BJ (cell line): ENCODE measurements at regions not wholly inside any gene's neighbourhood (a gene's known extent, or its start where the extent isn't known, plus 50 kb on each side); places are given as distances from the start of the nearest gene placed in this dataset.

Source experiments
- CTCF ChIA-PET: fragments of 350-600 bp; formaldehyde crosslinking; extraction: SDS; loops from one replicate; lab custom pipeline; 2021; ENCODE audit warnings: antibody characterized with exemption, inconsistent platforms; lab: Yijun Ruan, JAX
- POLR2A ChIA-PET: fragments of 300-600 bp; sonication (Branson Sonifier 250); formaldehyde crosslinking; extraction: SDS; loops from one replicate; lab custom pipeline; 2021; ENCODE audit warnings: antibody characterized with exemption; lab: Charles Lee
- DNase-seq: peaks from one replicate; pipeline ENCODE4 v3.0.0-alpha.2; 2011; ENCODE audit warnings: low read depth
- H3K27me3 ChIP-seq: 2 replicates; pipeline ENCODE4 v1.6.0; 2011; ENCODE audit warnings: low read length; ENCODE audit not compliant: control insufficient read depth, insufficient read depth
- H3K36me3 ChIP-seq: 2 replicates; pipeline ENCODE4 v1.5.1; 2011; ENCODE audit warnings: low read length; ENCODE audit not compliant: control insufficient read depth, insufficient read depth
- H3K4me3 ChIP-seq: 2 replicates; pipeline ENCODE4 v1.5.1; 2011; ENCODE audit warnings: low read depth, mild to moderate bottlenecking, control low read depth, low read length
- CTCF ChIP-seq: IDR thresholded peaks from 2 replicates; pipeline ENCODE4 v1.5.1; 2011; ENCODE audit warnings: low read depth, mild to moderate bottlenecking, control low read depth, inconsistent platforms, low read length, moderate library complexity; ENCODE audit not compliant: insufficient read depth

GRCh38 chr7:68955656-68956055 lies 642.6 kb upstream of the AUTS2 start:
- POLR2A ChIA-PET, result interaction anchor here (0.6 kb wide), 1 partner anchor 104 kb away, joined by 4 read pairs; no protein-coding TSS in a partner anchor
- H3K36me3 ChIP-seq, result no peaks in the 10 kb centered on the region
- no peak overlapping the region for H3K4me3 ChIP-seq
- no peak for TF ChIP-seq CTCF
- no peaks in the 10 kb centered on the region for H3K27me3 ChIP-seq
- CTCF ChIA-PET, result no interaction called here
- DNase-seq, result no peak

- CTCF ChIA-PET, result no interaction called here
- H3K4me3 ChIP-seq, result no peak overlapping the region
- no peak for TF ChIP-seq CTCF
- DNase-seq, result no peak
- POLR2A ChIA-PET, result no interaction called here
- no peaks in the 10 kb centered on the region for H3K36me3 ChIP-seq
- no peaks in the 10 kb centered on the region for H3K27me3 ChIP-seq
These were observed 639.7 kb upstream of the AUTS2 start for GRCh38 chr7:68958571-68958970.

GRCh38 chr7:68963552-68963951 lies 634.7 kb upstream of the AUTS2 start:
- POLR2A ChIA-PET, result no interaction called here
- no peaks in the 10 kb centered on the region for H3K36me3 ChIP-seq
- CTCF ChIA-PET, result no interaction called here

GRCh38 chr7:68964060-68964459 lies 634.2 kb upstream of the AUTS2 start:
- no peak overlapping the region for H3K4me3 ChIP-seq
- ChIA-PET CTCF (no interaction called here), POLR2A (no interaction called here)
- TF ChIP-seq CTCF, result no peak
- H3K36me3 ChIP-seq, result no peaks in the 10 kb centered on the region
- no peaks in the 10 kb centered on the region for H3K27me3 ChIP-seq
- DNase-seq, result no peak

More at GRCh38 chr7:68963552-68963951, 634.7 kb upstream of the AUTS2 start:
- peak; percentile 34 for DNase-seq
- no peak for TF ChIP-seq CTCF
- Histone ChIP-seq H3K4me3 (no peak overlapping the region), H3K27me3 (no peaks in the 10 kb centered on the region)

- Histone ChIP-seq H3K36me3 (no peaks in the 10 kb centered on the region), H3K4me3 (no peak overlapping the region), H3K27me3 (no peaks in the 10 kb centered on the region)
- no peak for DNase-seq
- ChIA-PET CTCF (no interaction called here), POLR2A (no interaction called here)
- no peak for TF ChIP-seq CTCF
These were observed 632.9 kb upstream of the AUTS2 start for GRCh38 chr7:68965351-68965750.
